NCI-H774 (cell line): ENCODE measurements at regions not wholly inside any gene's neighbourhood (a gene's known extent, or its start where the extent isn't known, plus 50 kb on each side); places are given as distances from the start of the nearest gene placed in this dataset.

ENCODE experiments used
- DNase-seq: peaks from one replicate; lab custom pipeline; 2025; lab: John Stamatoyannopoulos, UW

DNA sequence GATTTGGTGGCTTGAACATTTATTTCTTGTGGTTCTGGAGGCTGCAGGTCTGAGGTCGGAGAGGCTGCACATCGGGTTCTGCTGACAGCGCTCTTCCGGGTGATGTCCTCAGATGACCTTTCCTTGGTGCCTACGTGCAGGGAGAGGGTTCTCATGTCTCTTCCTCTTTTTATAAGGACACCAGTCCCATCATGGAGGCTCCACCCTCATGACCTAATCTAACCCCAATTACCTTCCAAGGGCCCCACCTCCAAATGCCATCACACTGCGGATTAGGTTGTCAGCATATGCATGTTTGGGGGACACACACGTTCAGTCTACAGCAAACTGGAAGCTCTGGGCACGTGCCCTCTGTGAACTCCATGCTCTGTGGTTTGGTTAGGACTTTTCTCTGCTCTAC lies 338.6 kb downstream of the FGF9 start:
- no peak for DNase-seq

DNA sequence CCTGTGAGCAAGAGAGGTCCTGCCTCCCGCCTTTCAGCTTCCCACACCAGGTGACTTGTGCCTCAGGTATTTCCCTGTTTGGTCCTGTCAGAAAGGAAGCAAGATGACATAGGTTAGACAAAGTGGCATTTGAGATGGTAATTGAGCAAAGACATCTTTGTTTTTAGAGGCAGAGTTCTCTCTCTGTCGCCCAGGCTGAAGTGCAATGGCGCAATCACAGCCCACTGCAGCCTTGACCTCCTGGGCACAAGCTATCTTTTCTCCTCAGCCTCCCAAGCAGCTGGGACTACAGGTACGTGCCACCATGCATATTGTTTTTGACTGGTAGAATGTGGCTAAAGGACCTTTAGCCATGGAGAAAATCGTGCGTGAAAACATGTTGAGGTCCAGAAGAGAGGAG lies 339.1 kb downstream of the FGF9 start:
- no peak for DNase-seq

DNA sequence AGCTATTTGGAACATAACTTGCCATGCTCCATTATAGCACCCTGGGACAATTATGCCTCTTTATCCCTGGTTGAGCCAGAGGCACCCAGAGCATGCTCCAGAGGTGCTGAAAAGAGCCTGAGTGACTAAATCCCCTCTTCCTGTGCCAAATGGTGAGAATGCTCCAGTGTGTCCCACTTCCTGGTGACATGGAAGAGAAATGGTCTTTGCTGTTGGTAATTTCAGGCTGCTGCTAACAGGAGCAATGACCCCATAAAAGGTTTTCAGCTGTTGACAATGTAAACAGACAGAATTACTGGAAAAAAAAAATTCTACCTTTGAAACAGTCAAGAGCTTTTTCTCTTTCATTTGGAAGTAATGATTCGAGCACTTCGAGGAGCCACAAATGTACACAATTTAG lies 341.8 kb downstream of the FGF9 start:
- peak; percentile 22 for DNase-seq

DNA sequence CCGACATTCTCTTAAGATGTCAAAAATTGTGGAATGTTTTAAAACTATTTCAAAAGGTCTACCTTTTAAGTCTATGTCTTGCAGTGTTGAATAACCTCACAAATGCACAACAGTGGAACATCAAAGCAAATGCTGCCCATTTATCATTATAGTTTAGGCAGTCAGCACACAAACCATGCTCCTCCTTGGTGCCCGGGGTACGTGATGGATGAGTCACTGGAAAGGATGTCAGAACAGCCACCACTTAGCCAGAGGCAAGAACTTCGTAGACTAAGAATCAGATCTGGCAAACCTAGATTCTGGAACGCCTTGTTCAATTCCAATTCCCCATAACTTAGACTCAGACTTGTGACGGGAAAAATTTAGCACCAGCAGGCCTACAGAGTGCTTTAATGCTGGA lies 343.6 kb downstream of the FGF9 start:
- no peak for DNase-seq

DNA sequence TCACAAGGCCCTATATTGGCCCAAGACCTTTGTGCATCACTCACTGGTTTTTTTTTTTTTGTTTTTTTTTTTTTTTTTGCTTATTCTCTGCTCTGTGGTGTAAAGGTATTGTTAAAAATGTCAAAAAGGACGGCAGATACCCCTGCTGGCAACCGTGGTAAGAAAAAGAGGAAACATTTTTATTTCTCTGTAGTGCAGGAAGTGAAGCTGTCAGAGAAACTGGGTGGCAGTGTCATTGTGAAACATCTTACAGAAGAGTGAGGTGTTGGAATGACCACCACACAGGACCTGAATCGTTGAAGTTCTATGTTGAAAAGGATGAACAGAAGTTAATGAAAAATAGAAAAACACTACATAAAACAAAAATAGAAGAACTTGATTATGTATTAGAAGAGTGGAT lies 346.4 kb downstream of the FGF9 start:
- no peak for DNase-seq

DNA sequence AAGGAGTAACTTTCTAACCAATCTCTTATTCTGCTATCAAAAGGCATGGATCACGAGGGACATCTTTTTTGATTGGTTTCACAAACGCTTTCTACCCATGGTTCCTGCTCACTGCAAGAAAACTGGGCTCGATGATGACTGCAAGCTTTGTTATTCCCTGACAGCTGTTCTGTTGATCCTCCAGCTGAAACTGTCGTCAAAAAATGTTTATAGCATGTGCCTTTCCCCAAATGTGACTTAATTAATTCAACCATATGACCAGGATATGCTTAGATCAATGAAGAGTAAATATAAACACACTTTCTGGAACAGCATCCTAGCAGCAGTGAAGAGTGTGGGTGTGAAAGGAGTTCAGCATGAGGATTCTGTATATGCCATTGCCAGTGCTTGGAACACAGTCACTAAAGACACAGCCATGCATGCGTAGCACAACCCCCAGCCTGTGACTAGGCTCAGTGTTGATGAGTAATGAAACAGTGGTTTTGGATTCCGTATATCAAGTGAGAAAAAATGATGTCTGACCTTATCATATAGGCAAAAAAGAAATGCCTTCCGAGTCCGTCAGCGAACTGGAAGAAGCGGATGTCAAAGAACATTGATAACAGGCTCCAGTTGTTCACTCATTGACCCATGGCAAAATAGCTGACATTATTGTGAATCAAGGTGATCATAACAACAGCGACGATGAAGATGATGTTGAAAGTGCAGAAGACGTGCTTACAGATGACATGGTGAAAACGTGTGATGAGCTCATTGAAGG lies 347.4 kb downstream of the FGF9 start:
- DNase-seq: no peak

DNA sequence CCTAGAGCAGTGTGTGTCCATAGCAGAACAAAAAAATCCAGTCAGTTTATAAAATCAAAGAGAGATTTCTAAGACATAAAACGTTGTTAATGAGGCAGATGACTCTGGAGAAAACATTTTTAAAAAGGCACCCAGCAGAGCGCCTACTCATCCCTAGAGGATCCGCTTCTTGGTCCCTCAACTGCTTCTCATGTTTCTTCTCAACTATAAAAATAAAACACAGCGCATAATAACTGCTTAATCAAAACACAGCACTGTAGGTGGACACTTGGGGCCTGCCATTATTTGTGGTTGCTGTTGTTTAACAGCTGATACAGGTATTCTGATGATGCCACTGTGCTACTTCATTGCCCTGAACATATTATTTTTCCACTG lies 347.9 kb downstream of the FGF9 start:
- DNase-seq: no peak

DNA sequence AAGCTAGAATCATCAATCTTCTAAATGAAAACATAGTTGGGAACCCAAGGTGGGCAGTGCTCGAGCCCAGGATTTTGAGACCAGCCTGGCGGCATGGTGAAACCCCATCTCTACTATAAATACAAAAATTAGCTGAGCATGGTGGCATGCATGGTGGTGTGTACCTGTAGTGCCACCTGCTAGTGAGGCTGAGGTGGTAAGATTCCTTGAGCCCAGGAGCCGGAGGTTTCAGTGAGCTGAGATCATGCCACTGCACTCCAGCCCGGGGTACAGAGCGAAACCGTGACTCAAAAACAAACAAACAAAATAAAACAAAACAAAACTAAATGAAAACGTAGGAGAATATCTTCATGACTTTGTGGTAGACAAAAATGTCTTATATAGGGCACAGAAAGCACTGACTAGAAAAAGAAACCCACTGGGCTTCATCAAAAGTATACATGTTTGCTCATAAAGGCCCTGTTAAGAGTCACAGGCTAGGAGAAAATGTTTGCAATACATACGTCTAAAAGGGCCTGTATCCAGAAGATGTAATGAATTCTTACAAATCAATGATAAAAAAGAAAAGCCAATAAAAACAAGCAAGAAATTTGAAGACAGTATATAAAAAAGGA lies 353.6 kb downstream of the FGF9 start:
- DNase-seq: no peak

DNA sequence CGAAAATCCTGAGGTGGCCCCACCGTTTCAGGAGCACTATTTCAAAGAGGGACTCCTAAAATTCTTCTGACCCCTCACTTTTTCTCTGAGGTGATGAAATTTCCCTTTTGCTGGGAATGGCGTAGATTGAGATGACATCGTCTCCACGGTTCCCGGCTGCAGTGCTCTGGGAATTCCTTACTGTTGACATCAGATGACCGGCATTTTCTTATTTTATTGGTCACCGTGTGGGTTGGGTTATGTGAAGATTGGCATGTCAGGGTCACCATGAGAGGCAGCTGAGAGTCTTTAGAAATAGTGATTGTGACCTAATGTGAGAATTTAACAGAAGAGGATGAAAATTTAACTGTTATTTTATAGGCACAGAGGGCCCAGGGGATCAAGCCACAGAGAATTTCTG lies 356.7 kb downstream of the FGF9 start:
- DNase-seq: no peak

DNA sequence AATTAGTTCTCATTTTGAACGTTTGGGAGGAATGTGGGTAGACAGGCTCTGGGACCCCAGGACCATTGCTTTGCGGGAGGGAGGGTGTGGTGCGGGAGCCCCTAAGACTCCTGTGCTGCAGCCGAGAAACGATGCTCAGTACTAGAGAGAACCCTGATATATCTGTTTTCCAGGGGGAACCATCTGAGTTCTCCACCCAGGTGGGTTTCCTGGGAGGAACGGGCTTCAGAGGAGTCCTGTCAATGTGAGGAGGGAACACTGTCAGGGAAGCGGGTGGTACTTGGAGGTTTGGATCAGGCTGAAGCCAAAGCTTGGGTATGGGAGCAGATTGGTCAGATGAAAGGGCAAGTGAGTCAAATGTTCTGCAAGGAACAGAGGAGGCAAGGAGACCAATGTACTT lies 358.0 kb downstream of the FGF9 start:
- no peak for DNase-seq

DNA sequence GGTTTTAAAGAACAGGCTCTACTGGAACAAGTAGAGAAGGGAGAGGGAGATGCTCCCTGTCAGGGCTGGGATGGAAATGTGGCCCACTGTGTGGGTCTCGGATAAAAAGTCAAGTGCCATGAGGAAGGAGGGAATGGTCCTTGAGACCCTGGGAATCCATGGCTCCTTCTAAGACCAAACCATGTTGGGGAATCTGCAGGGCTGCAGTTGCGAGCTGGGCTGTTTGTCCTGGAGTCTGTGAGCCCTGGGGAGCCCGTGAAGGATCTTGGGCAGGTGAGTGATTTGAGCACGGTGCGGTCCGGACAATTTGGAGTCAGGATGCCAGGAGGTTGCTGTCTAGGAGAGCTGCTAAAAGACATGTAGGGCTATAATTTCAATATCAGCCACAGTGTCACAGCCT lies 359.4 kb downstream of the FGF9 start:
- DNase-seq: no peak

DNA sequence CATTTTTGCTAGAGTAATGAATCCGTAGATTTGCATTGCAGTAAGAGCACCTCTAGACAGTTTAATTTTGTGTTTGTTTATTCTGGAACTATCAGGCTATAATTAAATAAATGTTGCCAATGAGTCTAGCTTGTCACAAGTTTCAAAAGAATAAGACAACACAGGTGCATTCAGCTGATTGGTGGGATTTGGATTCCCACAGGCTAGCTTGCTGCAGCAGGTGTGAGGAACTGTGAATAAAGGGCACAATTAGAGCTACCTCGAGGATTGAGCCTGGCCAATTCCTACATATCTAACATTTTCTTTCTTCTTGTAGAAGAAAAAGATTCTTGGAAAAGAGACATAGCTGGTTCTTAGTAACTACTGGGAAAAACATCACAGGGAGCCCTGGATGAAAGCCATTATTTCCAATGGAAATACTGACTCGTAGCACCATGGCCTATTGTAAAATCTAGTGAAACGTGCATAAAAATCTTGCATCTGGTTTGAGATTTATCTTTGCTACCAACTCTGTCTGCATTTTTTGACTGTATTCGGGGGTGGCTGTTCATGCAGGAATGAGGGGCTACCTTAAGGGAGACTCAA lies 360.9 kb downstream of the FGF9 start:
- DNase-seq: no peak

DNA sequence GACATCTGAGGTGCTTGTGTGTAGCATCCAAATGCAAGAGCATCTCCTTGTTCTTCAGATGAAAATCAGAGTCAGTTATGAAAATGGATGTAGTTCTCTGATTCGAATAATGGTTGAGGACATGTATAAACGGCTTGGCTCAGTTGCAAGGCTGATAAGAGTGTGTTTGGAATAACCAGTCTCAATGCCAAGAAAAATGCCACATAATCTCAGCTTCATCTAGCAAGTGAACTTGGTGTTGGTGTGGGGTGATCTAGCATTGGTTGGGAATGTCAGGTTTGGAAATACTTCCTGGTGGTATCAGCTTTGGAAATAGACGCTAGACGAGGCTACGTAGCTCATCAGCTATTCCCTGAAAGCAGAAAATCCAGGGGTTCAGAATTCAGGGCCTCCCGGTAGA lies 362.0 kb downstream of the FGF9 start:
- DNase-seq: no peak

DNA sequence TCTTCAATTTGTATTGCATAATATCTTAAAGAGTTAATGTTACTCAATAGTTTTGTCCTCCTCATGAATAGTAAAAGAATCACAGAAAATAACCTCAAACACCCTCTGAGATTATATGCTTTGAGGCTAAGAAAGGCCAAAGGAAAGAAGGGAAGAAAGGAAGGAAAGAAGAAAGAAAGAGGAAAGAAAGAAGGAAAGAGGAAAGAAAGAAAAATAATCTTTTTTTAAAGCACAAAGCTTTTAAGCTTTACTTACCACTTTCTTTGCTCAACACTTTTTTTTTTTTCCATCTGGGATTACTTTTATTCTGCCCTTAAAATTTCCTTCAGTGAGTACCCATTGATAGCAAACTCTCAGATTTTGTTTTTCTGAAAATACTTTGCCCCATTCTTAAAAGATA lies 369.1 kb downstream of the FGF9 start:
- no peak for DNase-seq

DNA sequence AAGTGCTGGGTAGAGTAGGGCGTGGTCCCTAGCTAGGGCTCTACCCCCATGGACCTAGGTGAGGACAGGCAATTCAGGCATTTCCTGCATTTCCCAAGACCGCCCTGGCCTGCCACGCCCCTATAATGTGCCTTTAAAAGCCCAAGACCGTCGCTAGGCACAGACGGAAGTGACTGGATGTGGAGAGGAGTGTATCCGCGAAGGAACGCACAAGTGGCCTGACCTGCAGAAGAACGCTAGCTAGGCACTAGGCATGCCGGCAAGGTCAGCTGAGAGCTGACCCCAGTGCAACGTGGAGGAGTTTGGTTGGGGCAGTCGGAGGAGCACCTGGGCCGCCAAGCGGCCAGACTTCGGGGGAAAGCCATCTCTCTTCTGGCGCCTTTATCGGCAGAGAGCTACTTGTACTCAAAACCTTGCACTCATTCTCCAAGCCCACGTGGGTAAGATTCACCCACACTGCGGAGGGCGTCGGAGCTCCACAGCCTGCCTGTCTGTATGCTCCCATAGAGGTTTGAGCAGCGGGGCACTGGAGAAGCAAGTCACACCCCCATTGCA lies 370.0 kb downstream of the FGF9 start:
- no peak for DNase-seq

DNA sequence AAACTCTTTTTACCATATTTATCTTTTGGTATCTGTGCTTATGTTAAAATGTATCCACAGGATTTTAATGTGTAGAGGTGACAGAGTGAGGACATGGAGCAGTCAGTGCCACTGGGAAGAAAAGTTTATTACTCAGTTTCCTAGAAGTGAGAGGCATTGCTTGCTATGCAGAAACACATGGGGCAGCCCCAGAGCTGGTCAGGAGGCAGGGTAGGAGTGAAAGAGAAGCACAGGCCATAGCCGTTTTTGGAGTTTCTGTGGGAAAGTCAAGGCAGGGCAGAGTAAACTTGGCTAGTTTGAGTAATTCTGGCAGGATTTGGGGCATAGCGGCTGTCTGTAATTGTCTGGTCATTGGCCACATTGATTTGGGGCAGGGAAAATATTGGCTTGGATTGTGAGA lies 370.9 kb downstream of the FGF9 start:
- DNase-seq: no peak

DNA sequence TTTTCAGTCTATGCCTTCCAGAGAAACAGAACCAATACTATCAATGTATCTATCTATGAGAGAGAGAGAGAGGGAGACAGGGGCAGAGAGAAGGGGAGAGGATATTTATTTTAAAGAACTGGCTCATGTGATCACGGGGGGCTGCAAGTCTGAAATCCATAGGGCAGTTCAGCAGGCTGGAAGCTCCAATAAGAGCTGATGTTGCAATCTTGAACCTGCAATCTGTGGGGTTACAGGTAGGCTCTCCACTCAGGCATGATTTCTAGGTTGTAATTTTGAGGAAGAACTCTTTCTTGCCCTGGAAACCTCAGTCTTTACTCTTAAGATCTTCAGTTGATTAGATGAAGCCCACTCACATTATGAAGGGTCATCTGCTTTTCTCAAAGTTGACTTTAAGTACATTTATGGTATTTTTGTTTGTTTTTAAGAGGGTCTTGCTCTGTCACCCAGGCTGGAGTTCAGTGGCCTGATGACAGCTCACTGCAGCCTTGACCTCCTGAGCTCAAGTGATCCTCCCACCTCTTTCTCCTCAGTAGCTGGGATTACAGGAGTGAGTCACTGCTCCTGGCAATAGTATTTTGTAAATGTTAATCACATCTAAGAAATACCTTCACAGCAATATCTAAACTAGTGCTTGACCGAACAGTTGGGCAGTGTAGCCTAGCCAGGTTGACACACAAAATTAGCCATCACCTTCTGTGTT lies 376.4 kb downstream of the FGF9 start:
- no peak for DNase-seq

DNA sequence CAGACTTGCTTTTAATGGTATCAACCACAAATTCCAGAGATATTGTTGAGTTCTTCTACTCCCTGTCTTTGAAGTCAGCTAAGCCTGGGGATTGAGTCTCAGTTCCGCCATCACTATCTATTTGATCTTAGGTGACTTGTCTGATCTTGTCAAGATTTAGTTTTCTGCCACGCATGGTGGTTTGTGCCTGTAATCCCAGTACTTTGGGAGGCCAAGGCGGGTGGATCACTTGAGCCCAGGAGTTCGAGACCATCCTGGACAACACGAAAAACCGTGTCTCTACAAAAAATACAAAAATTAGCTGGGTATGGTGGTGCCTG lies 376.9 kb downstream of the FGF9 start:
- no peak for DNase-seq

DNA sequence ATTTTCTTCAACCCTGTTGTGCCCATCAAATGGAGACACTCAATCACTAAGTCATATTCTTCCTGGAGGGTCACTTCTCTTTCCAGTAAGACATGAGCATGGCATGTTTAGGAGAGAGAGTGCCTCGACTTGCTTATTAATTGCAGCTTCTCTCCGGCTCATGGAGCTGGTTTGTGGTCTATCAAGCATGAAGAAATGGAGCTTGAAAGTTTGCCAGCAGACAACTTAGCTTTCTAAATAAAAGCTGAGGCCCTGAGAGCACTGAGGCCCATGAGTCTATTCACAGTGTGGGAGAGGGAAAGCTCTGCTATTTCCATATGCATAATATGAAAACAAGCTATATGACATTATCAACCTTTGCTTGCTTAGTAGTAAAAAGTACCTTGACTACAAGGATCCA lies 378.5 kb downstream of the FGF9 start:
- DNase-seq: no peak

DNA sequence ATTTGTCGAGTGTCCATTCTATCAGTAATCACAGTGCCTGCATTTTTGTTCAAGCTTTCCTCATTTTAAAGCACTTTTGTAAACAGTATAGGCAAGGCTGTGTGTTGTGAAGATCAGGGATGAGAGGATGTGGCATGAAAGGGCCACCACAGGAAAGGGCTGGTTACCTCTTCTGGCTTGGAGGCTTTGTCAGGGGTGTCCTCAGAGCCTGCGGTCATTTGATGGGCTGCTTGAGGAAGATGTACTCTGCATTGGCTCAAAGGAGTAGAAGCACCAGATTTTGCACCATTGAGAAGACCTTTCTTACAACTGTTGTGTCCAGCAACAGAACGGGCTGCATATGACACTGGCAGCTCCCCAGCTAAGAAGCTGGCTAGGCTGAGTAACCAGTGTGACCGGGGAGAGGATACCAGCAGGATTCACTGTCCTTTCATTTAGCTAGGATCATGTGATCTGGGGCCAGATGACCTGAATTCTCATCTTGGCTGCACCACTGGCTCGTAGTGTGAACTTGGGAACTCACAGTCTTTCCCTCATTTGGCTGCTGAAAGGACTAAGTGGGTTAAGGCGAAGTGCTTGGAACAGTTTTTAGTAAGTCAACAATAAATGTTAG lies 380.2 kb downstream of the FGF9 start:
- no peak for DNase-seq

DNA sequence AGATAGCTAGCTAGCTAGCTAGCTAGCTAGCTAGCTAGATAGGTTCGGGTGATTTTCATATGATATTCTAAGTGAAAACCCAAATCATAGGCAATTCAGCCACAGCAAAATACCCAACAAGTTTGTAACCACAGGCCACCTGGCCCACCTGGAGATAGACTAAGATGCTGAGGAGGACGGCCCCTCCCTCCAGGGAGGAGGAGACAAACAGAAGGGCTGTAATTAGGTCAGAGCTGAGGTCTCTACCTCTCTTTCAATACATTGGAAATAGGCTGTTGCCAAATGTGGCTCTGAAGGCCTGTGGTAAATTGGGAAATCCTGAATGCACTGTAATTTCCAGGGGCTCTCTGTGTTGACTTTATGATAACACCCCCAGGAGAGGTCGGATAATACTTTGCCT lies 382.2 kb downstream of the FGF9 start:
- no peak for DNase-seq

DNA sequence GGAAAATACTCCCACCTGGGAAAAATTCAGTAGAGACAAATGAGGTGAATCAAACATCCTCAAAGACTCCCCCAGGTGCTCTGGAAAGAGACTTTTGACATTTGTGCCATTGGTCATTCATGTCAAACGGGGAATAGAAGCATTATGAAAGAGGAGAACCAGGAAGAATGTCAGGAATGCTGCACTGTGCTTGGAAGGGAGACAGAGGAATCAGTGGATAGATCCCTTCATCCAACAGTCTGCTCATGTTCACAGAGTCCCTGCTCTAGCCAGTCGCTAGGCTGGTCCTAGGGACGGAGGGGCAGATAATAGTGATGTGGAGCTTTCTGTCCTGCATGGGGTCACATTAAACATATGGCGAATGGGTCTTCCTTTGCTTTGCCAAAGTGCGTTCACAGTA lies 384.4 kb downstream of the FGF9 start:
- no peak for DNase-seq

DNA sequence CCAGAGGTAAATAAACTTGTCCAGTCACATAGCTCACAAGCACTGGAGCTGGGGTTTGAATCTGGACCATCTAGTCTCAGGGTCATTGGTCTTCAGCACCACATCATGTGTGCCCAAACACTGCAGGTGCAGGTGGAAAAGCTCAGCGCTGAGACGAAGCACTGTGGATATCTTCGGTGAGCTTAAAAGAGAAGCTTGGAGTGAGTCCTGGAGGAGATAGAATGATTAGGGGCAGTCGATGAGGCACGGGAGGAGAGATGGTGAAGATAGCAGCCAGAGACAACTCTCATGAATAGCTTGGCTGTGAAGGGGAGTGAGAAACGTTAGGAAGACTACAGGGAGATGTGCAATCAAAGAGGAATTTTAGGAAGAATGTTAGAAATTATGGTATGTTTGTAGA lies 389.3 kb downstream of the FGF9 start:
- DNase-seq: no peak
